GM21786 (cell line): ENCODE measurements at regions not wholly inside any gene's neighbourhood (a gene's known extent, or its start where the extent isn't known, plus 50 kb on each side); places are given as distances from the start of the nearest gene placed in this dataset.
"Not testable (repeated sequence)": the region's sequence is repeated elsewhere in the genome, so short reads cannot be mapped to it uniquely, and the experiment has no call there.

Source experiments
- ATAC-seq: cut with Tn5 transposase; IDR thresholded peaks from one replicate; pipeline ENCODE4 v1.9.1; 2021; ENCODE audit not compliant: unreplicated experiment

GRCh38 chr6:74343321-74343720 is 647.3 kb downstream of the CD109 start:
- not testable (repeated sequence) for ATAC-seq

- ATAC-seq: no peak
Measured at GRCh38 chr6:74334722-74335121, 638.7 kb downstream of the CD109 start.

GRCh38 chr6:74333406-74333805 is 637.4 kb downstream of the CD109 start:
- ATAC-seq: no peak

GRCh38 chr6:74320715-74321114 is 624.7 kb downstream of the CD109 start:
- ATAC-seq: no peak

GRCh38 chr6:74320074-74320473 is 624.1 kb downstream of the CD109 start:
- ATAC-seq: no peak

- no peak for ATAC-seq
Measured at GRCh38 chr6:74319292-74319691, 623.3 kb downstream of the CD109 start.

- no peak for ATAC-seq
Measured at GRCh38 chr6:74318738-74319137, 622.7 kb downstream of the CD109 start.

- no peak for ATAC-seq
Measured at GRCh38 chr6:74312081-74312480, 616.1 kb downstream of the CD109 start.

- no peak for ATAC-seq
Measured at GRCh38 chr6:74311431-74311830, 615.4 kb downstream of the CD109 start.

- ATAC-seq: no peak
Measured at GRCh38 chr6:74289884-74290283, 593.9 kb downstream of the CD109 start.

- ATAC-seq: no peak
Measured at GRCh38 chr6:74287932-74288331, 591.9 kb downstream of the CD109 start.

GRCh38 chr6:74287441-74287840 is 591.4 kb downstream of the CD109 start:
- ATAC-seq: no peak

- no peak for ATAC-seq
Measured at GRCh38 chr6:74284284-74284683, 588.3 kb downstream of the CD109 start.

- no peak for ATAC-seq
Measured at GRCh38 chr6:74283532-74283931, 587.5 kb downstream of the CD109 start.

- no peak for ATAC-seq
Measured at GRCh38 chr6:74282143-74282689, 586.2 kb downstream of the CD109 start.

GRCh38 chr6:74280130-74280692 is 584.2 kb downstream of the CD109 start:
- no peak for ATAC-seq

- no peak for ATAC-seq
Measured at GRCh38 chr6:74277777-74278186, 581.8 kb downstream of the CD109 start.

- no peak for ATAC-seq
Measured at GRCh38 chr6:74273541-74273940, 577.5 kb downstream of the CD109 start.

GRCh38 chr6:74269600-74269858 is 573.5 kb downstream of the CD109 start:
- ATAC-seq: no peak

- no peak for ATAC-seq
Measured at GRCh38 chr6:74268815-74269599, 573.0 kb downstream of the CD109 start.

GRCh38 chr6:74259981-74260380 is 564.0 kb downstream of the CD109 start:
- no peak for ATAC-seq

- peak; percentile 52 for ATAC-seq
Measured at GRCh38 chr6:74256781-74257180, 560.8 kb downstream of the CD109 start.

GRCh38 chr6:74256381-74256780 is 560.4 kb downstream of the CD109 start:
- ATAC-seq: no peak
